SK-N-SH (cell line): ENCODE measurements at regions not wholly inside any gene's neighbourhood (a gene's known extent, or its start where the extent isn't known, plus 50 kb on each side); places are given as distances from the start of the nearest gene placed in this dataset.

Source experiments
- CTCF ChIA-PET: fragments of 300-600, 350-600 bp; formaldehyde crosslinking; extraction: SDS; loops from one replicate; lab custom pipeline; 2021; lab: Yijun Ruan, JAX
- POLR2A ChIA-PET: fragments of 350-600 bp; sonication (Branson Sonifier 250); formaldehyde crosslinking; extraction: SDS; loops from one replicate; lab custom pipeline; 2020; ENCODE audit warnings: antibody characterized with exemption, inconsistent platforms; lab: Yijun Ruan, JAX
- DNase-seq: peaks from one replicate; pipeline ENCODE4 v3.0.0; 2012
- H2AFZ ChIP-seq: fragments of 200-600 bp; sonication (generic); 2 replicates; pipeline ENCODE4 v1.8.1; 2016; ENCODE audit warnings: antibody characterized with exemption, mild to moderate bottlenecking, low read depth
- H3F3A ChIP-seq: fragments of 200-600 bp; sonication (generic); replicated peaks from 2 replicates; pipeline ENCODE3; 2016; ENCODE audit warnings: antibody characterized with exemption, mild to moderate bottlenecking; ENCODE audit not compliant: insufficient read depth
- H3K27ac ChIP-seq, 2 experiments: fragments of 200-500 bp in 1 of 2; fragments of 200-600 bp in 1 of 2; sonication (Bioruptor generic) in 1 of 2; sonication (generic), shearing (Covaris generic) in 1 of 2; 2 replicates each; pipeline versions ENCODE4 v1.5.1 to v1.6.1; 2014 to 2016; ENCODE audit warnings: low read depth in 2 of 2, inconsistent platforms in 1 of 2, low read length in 1 of 2, mild to moderate bottlenecking in 1 of 2, mixed read lengths in 1 of 2
- H3K27me3 ChIP-seq: fragments of 200-600 bp; sonication (generic), shearing (Covaris generic); 2 replicates; pipeline ENCODE4 v1.6.1; 2016; ENCODE audit warnings: mixed run types; ENCODE audit not compliant: insufficient read depth
- H3K36me3 ChIP-seq, 2 experiments: fragments of 200-500 bp in 1 of 2; fragments of 200-600 bp in 1 of 2; sonication (Bioruptor generic) in 1 of 2; sonication (generic) in 1 of 2; replicated peaks in 1 of 2; 2 replicates each; pipeline versions ENCODE3 to v1.5.1; 2014 to 2016; ENCODE audit warnings: low read length in 1 of 2, mild to moderate bottlenecking in 1 of 2; ENCODE audit not compliant: insufficient read depth in 2 of 2, control insufficient read depth in 1 of 2
- H3K4me1 ChIP-seq, 2 experiments: fragments of 200-500 bp in 1 of 2; fragments of 200-600 bp in 1 of 2; sonication (Bioruptor generic) in 1 of 2; sonication (generic), shearing (Covaris generic) in 1 of 2; 2 replicates each; pipeline versions ENCODE4 v1.5.1 to v1.6.1; 2014 to 2016; ENCODE audit warnings: low read depth in 1 of 2, low read length in 1 of 2, mixed run types in 1 of 2; ENCODE audit not compliant: insufficient read depth in 2 of 2, control insufficient read depth in 1 of 2
- H3K4me2 ChIP-seq: fragments of 200-600 bp; sonication (generic), shearing (Covaris generic); 2 replicates; pipeline ENCODE4 v1.6.1; 2017; ENCODE audit warnings: mixed run types
- H3K4me3 ChIP-seq, 2 experiments: fragments of 200-500 bp in 1 of 2; fragments of 200-600 bp in 1 of 2; sonication (Bioruptor generic) in 1 of 2; sonication (generic), shearing (Covaris generic) in 1 of 2; 2 replicates each; pipeline versions ENCODE4 v1.5.1 to v1.8.1; 2014 to 2016; ENCODE audit warnings: low read depth in 2 of 2, inconsistent platforms in 1 of 2, low read length in 1 of 2, mild to moderate bottlenecking in 1 of 2, mixed read lengths in 1 of 2, moderate library complexity in 1 of 2
- H3K79me2 ChIP-seq: fragments of 200-600 bp; sonication (generic); 2 replicates; pipeline ENCODE4 v1.8.1; 2017; ENCODE audit warnings: mild to moderate bottlenecking; ENCODE audit not compliant: insufficient read depth
- H3K9ac ChIP-seq: fragments of 200-600 bp; sonication (generic); 2 replicates; pipeline ENCODE4 v1.6.1; 2017; ENCODE audit warnings: mixed run types
- H3K9me2 ChIP-seq: fragments of 200-600 bp; sonication (generic); 2 replicates; pipeline ENCODE4 v1.6.1; 2017; ENCODE audit warnings: mixed run types
- H3K9me3 ChIP-seq: fragments of 200-600 bp; sonication (generic); 2 replicates; pipeline ENCODE4 v1.6.1; 2017; ENCODE audit warnings: mixed run types, mild to moderate bottlenecking, moderate library complexity
- H4K20me1 ChIP-seq: fragments of 200-600 bp; sonication (generic); 2 replicates; pipeline ENCODE4 v1.6.1; 2017; ENCODE audit warnings: mild to moderate bottlenecking, mixed run types; ENCODE audit not compliant: insufficient read depth
- CHD2 ChIP-seq: fragments of 150-350 bp; IDR thresholded peaks from 2 replicates; pipeline ENCODE4 v1.6.1; 2018; ENCODE audit warnings: low read length; ENCODE audit not compliant: partially characterized antibody
- ELF1 ChIP-seq: IDR thresholded peaks from 2 replicates; pipeline ENCODE4 v1.4.0; 2012
- EZH2phosphoT487 ChIP-seq: fragments of 200-600 bp; sonication (generic); IDR thresholded peaks from 2 replicates; pipeline ENCODE4 v1.6.1; 2017; ENCODE audit warnings: low read depth, mixed run types, mild to moderate bottlenecking, antibody characterized with exemption, moderate library complexity, borderline replicate concordance
- FOSL2 ChIP-seq: IDR thresholded peaks from 2 replicates; pipeline ENCODE4 v1.4.0; 2012; ENCODE audit warnings: low read depth, mild to moderate bottlenecking, moderate library complexity, borderline replicate concordance
- FOXJ3 ChIP-seq: sonication (generic); formaldehyde crosslinking; IDR thresholded peaks from 2 replicates; pipeline ENCODE4 v1.5.1; 2020; ENCODE audit warnings: mild to moderate bottlenecking, missing genetic modification reagents
- FOXM1 ChIP-seq: IDR thresholded peaks from 2 replicates; pipeline ENCODE4 v1.4.0; 2012; ENCODE audit warnings: low read depth, mild to moderate bottlenecking
- GATA2 ChIP-seq: sonication (generic); formaldehyde crosslinking; IDR thresholded peaks from 2 replicates; pipeline ENCODE4 v1.5.0; 2020; ENCODE audit warnings: mild to moderate bottlenecking, missing genetic modification reagents
- IRF3 ChIP-seq: fragments of 150-350 bp; IDR thresholded peaks from 2 replicates; pipeline ENCODE4 v1.6.1; 2016; ENCODE audit warnings: mild to moderate bottlenecking, low read depth, low read length
- JUND ChIP-seq: IDR thresholded peaks from 2 replicates; pipeline ENCODE4 v1.4.0; 2012
- MEF2A ChIP-seq: IDR thresholded peaks from 2 replicates; pipeline ENCODE4 v1.4.0; 2012; ENCODE audit warnings: low read depth, borderline replicate concordance
- NFIC ChIP-seq: IDR thresholded peaks from 2 replicates; pipeline ENCODE4 v1.4.0; 2012; ENCODE audit warnings: borderline replicate concordance
- NRF1 ChIP-seq: IDR thresholded peaks from 2 replicates; pipeline ENCODE4 v1.6.1; 2012; ENCODE audit warnings: low read depth, mild to moderate bottlenecking, low read length
- POLR2AphosphoS5 ChIP-seq: IDR thresholded peaks from 2 replicates; pipeline ENCODE4 v1.6.1; 2012; ENCODE audit warnings: low read depth, low read length
- RAD21 ChIP-seq: IDR thresholded peaks from 2 replicates; pipeline ENCODE4 v1.6.1; 2012; ENCODE audit warnings: mild to moderate bottlenecking, low read length
- RXRA ChIP-seq: IDR thresholded peaks from 2 replicates; pipeline ENCODE4 v1.4.0; 2012; ENCODE audit warnings: low read depth, mild to moderate bottlenecking, borderline replicate concordance
- SIN3A ChIP-seq: IDR thresholded peaks from 2 replicates; pipeline ENCODE4 v1.6.1; 2012; ENCODE audit warnings: low read depth, mild to moderate bottlenecking, low read length, moderate library complexity, borderline replicate concordance
- SMC3 ChIP-seq: IDR thresholded peaks from 2 replicates; pipeline ENCODE4 v1.6.1; 2012; ENCODE audit warnings: low read depth, low read length, improper control_type of control experiment
- TCF12 ChIP-seq: IDR thresholded peaks from 2 replicates; pipeline ENCODE4 v1.4.0; 2012
- TEAD4 ChIP-seq: IDR thresholded peaks from 2 replicates; pipeline ENCODE4 v1.4.0; 2012; ENCODE audit warnings: mild to moderate bottlenecking, borderline replicate concordance; ENCODE audit not compliant: insufficient read depth
- YY1 ChIP-seq: IDR thresholded peaks from 2 replicates; pipeline ENCODE4 v1.4.0; 2012; ENCODE audit warnings: low read depth, mild to moderate bottlenecking
- WGBS: methylation state at CpG from one replicate; pipeline ENCODE4 v1.1.6; 2017; ENCODE audit warnings: low lambda C conversion rate; 5-methylcytosine and 5-hydroxymethylcytosine counted together
- TF ChIP-seq, protein P1 (sequence below): IDR thresholded peaks from 2 replicates; pipeline ENCODE4; 2012
- TF ChIP-seq, protein P2 (sequence below): IDR thresholded peaks from 2 replicates; pipeline ENCODE4 v1.4.0; 2012; ENCODE audit warnings: low read depth
- TF ChIP-seq, protein P3 (sequence below): IDR thresholded peaks from 2 replicates; pipeline ENCODE4 v1.4.0; 2012; ENCODE audit warnings: low read depth, borderline replicate concordance

- no peaks in the 10 kb centered on the region for H4K20me1 ChIP-seq
- no peaks in the 10 kb centered on the region for H3K9me2 ChIP-seq
- ChIA-PET POLR2A (no interaction called here), CTCF (interaction anchor here (0.9 kb wide), 1 partner anchor 12 kb away, joined by 3 read pairs; no protein-coding TSS in a partner anchor)
- H2AFZ ChIP-seq = no peak overlapping the region
- H3K4me3 ChIP-seq = no peak overlapping the region
- TF ChIP-seq FOXM1 (no peak), EZH2phosphoT487 (no peak), TCF12 (no peak), NRF1 (no peak), JUND (no peak), POLR2AphosphoS5 (no peak), IRF3 (no peak), CHD2 (no peak), ELF1 (no peak), YY1 (no peak), RXRA (no peak), FOXJ3 (no peak)
- TF ChIP-seq, protein P1, sequence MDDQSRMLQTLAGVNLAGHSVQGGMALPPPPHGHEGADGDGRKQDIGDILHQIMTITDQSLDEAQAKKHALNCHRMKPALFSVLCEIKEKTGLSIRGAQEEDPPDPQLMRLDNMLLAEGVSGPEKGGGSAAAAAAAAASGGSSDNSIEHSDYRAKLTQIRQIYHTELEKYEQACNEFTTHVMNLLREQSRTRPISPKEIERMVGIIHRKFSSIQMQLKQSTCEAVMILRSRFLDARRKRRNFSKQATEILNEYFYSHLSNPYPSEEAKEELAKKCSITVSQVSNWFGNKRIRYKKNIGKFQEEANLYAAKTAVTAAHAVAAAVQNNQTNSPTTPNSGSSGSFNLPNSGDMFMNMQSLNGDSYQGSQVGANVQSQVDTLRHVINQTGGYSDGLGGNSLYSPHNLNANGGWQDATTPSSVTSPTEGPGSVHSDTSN = no peak
- no peak for DNase-seq
- no peaks in the 10 kb centered on the region for H3K36me3 ChIP-seq
- no peaks in the 10 kb centered on the region; the same call in 1 of the 2 replicates for H3K9me3 ChIP-seq
- H3K27me3 ChIP-seq = no peaks in the 10 kb centered on the region
- no peak overlapping the region for H3K9ac ChIP-seq
- H3K4me1 ChIP-seq = no peaks in the 10 kb centered on the region
- H3K4me2 ChIP-seq = no peak overlapping the region
- WGBS = 55% methylated on average over 1 of the region's 1 CpG
- no peaks in the 10 kb centered on the region for H3F3A ChIP-seq
- H3K27ac ChIP-seq = no peak overlapping the region
- no peaks in the 10 kb centered on the region for H3K79me2 ChIP-seq
Observed at GRCh38 chr18:39872651-39873050, 2082.4 kb upstream of the PIK3C3 start.

DNA sequence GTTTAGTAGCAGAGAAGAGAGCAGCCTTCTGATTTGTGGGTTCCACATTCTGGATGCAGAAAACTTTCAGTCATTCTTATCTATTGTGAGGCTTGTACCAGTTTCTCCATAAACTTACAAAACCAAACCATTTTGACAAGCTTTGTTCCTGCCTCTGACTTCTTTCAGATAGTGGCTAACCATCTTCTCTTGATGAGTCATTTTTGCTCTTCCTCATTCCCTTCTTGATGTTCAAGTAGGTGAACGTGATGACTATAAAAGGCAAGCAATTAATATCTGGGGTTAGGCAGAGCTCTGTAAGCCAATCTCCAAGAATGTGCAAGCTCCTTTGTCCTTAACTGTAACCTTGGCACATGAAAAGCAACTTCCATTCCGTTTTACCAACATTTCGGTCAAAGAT lies 2083.1 kb upstream of the PIK3C3 start:
- 38% methylated on average over 3 of the region's 3 CpGs for WGBS
- ChIA-PET CTCF (interaction anchor here (0.8 to 1.2 kb wide), 3 partner anchors 11 to 22 kb away, joined by 3 read pairs; no protein-coding TSS in a partner anchor), POLR2A (no interaction called here)
- no peak for TF ChIP-seq RXRA
- no peak for TF ChIP-seq GATA2 (CRISPR knock-in tag)
- TF ChIP-seq NFIC = no peak
- TF ChIP-seq RAD21 = no peak
- no peak for TF ChIP-seq FOXJ3
- TF ChIP-seq, protein P1 = no peak
- TF ChIP-seq POLR2AphosphoS5 = no peak
- TF ChIP-seq NRF1 = no peak
- no peak for TF ChIP-seq JUND
- no peak for TF ChIP-seq YY1
- no peak for TF ChIP-seq TEAD4
- TF ChIP-seq, protein P2, sequence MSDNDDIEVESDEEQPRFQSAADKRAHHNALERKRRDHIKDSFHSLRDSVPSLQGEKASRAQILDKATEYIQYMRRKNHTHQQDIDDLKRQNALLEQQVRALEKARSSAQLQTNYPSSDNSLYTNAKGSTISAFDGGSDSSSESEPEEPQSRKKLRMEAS = no peak
- TF ChIP-seq, protein P3, sequence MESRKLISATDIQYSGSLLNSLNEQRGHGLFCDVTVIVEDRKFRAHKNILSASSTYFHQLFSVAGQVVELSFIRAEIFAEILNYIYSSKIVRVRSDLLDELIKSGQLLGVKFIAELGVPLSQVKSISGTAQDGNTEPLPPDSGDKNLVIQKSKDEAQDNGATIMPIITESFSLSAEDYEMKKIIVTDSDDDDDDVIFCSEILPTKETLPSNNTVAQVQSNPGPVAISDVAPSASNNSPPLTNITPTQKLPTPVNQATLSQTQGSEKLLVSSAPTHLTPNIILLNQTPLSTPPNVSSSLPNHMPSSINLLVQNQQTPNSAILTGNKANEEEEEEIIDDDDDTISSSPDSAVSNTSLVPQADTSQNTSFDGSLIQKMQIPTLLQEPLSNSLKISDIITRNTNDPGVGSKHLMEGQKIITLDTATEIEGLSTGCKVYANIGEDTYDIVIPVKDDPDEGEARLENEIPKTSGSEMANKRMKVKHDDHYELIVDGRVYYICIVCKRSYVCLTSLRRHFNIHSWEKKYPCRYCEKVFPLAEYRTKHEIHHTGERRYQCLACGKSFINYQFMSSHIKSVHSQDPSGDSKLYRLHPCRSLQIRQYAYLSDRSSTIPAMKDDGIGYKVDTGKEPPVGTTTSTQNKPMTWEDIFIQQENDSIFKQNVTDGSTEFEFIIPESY = no peak
- no peak for TF ChIP-seq SIN3A
- no peak for TF ChIP-seq FOSL2
- TF ChIP-seq SMC3 = no peak
- no peak for TF ChIP-seq MEF2A

More for the DNA sequence above, 2083.1 kb upstream of the PIK3C3 start:
- no peaks in the 10 kb centered on the region for H3K9me2 ChIP-seq
- no peaks in the 10 kb centered on the region for H3F3A ChIP-seq
- H3K9me3 ChIP-seq = no peaks in the 10 kb centered on the region
- H3K4me3 ChIP-seq = no peak overlapping the region
- no peaks in the 10 kb centered on the region for H3K36me3 ChIP-seq
- H3K9ac ChIP-seq = no peak overlapping the region
- H2AFZ ChIP-seq = no peak overlapping the region
- no peaks in the 10 kb centered on the region for H3K27me3 ChIP-seq
- no peak for DNase-seq
- H4K20me1 ChIP-seq = no peaks in the 10 kb centered on the region
- H3K27ac ChIP-seq = no peak overlapping the region
- H3K4me2 ChIP-seq = no peak overlapping the region
- no peaks in the 10 kb centered on the region for H3K4me1 ChIP-seq
- no peaks in the 10 kb centered on the region for H3K79me2 ChIP-seq
